ENCODE measurements at regions not wholly inside any gene's neighbourhood (a gene's known extent, or its start where the extent isn't known, plus 50 kb on each side); places are given as distances from the start of the nearest gene placed in this dataset.

- no peak for TF ChIP-seq CTCF (IDR thresholded peaks at IDR 0.05; ENCODE audit: extremely low read depth, missing control alignments)
- DNase-seq (ENCODE audit: low spot score): no peak
Observed at GRCh38 chr18:56383349-56383748, 255.0 kb downstream of the TXNL1 start.

- DNase-seq (ENCODE audit: low spot score): no peak
Observed at GRCh38 chr18:56382541-56382940, 255.9 kb downstream of the TXNL1 start.

GRCh38 chr18:56381196-56381595 lies 257.2 kb downstream of the TXNL1 start:
- DNase-seq (ENCODE audit: low spot score): no peak
- TF ChIP-seq CTCF (IDR thresholded peaks at IDR 0.05; ENCODE audit: extremely low read depth, missing control alignments): no peak

More at GRCh38 chr18:56382541-56382940, 255.9 kb downstream of the TXNL1 start:
- no peak for TF ChIP-seq CTCF (IDR thresholded peaks at IDR 0.05; ENCODE audit: extremely low read depth, missing control alignments)

GRCh38 chr18:56380685-56381084 lies 257.7 kb downstream of the TXNL1 start:
- no peak for DNase-seq (ENCODE audit: low spot score)
- no peak for TF ChIP-seq CTCF (IDR thresholded peaks at IDR 0.05; ENCODE audit: extremely low read depth, missing control alignments)

GRCh38 chr18:56379256-56379655 lies 259.1 kb downstream of the TXNL1 start:
- DNase-seq (ENCODE audit: low spot score): no peak
- TF ChIP-seq CTCF (IDR thresholded peaks at IDR 0.05; ENCODE audit: extremely low read depth, missing control alignments): no peak

GRCh38 chr18:56377231-56377630 lies 261.2 kb downstream of the TXNL1 start:
- no peak for DNase-seq (ENCODE audit: low spot score)
- no peak for TF ChIP-seq CTCF (IDR thresholded peaks at IDR 0.05; ENCODE audit: extremely low read depth, missing control alignments)

- TF ChIP-seq CTCF (IDR thresholded peaks at IDR 0.05; ENCODE audit: extremely low read depth, missing control alignments): no peak
- DNase-seq (ENCODE audit: low spot score): no peak
Observed at GRCh38 chr18:56374007-56374655, 264.3 kb downstream of the TXNL1 start.
